Smooth muscle cell (in vitro differentiated cells): ENCODE measurements at regions not wholly inside any gene's neighbourhood (a gene's known extent, or its start where the extent isn't known, plus 50 kb on each side); places are given as distances from the start of the nearest gene placed in this dataset.
"Not testable (repeated sequence)": the region's sequence is repeated elsewhere in the genome, so short reads cannot be mapped to it uniquely, and the experiment has no call there.

ENCODE experiments used
- DNase-seq: peaks from one replicate; lab custom pipeline; 2025; ENCODE audit not compliant: unreplicated experiment; lab: John Stamatoyannopoulos, UW
- H2AFZ ChIP-seq: fragments of 200-600 bp; sonication (generic); 2 replicates; pipeline ENCODE4 v1.6.0; 2016; ENCODE audit warnings: antibody characterized with exemption, low read depth, mild to moderate bottlenecking
- H3F3A ChIP-seq: fragments of 200-600 bp; sonication (generic); 2 replicates; pipeline ENCODE4 v1.6.0; 2017; ENCODE audit warnings: antibody characterized with exemption, low read depth
- H3K27ac ChIP-seq: fragments of 200-600 bp; sonication (generic); 2 replicates; pipeline ENCODE4 v1.5.1; 2016; ENCODE audit warnings: low read depth, mild to moderate bottlenecking
- H3K27me3 ChIP-seq: fragments of 200-600 bp; sonication (generic); 2 replicates; pipeline ENCODE4 v1.6.1; 2016; ENCODE audit warnings: low read depth, mild to moderate bottlenecking
- H3K36me3 ChIP-seq: fragments of 200-600 bp; sonication (generic); 2 replicates; pipeline ENCODE4 v1.5.1; 2016; ENCODE audit warnings: low read depth
- H3K4me1 ChIP-seq: fragments of 200-600 bp; sonication (generic); 2 replicates; pipeline ENCODE4 v1.5.1; 2016; ENCODE audit warnings: low read depth
- H3K4me2 ChIP-seq: fragments of 200-600 bp; sonication (generic); 2 replicates; pipeline ENCODE4 v1.6.0; 2016; ENCODE audit warnings: mild to moderate bottlenecking
- H3K4me3 ChIP-seq: fragments of 200-600 bp; sonication (generic); 2 replicates; pipeline ENCODE4 v1.5.1; 2016; ENCODE audit warnings: mild to moderate bottlenecking
- H3K79me2 ChIP-seq: fragments of 200-600 bp; sonication (generic); 2 replicates; pipeline ENCODE4 v1.6.0; 2016; ENCODE audit warnings: low read depth, mild to moderate bottlenecking
- H3K9ac ChIP-seq: fragments of 200-600 bp; sonication (generic); 2 replicates; pipeline ENCODE4 v1.6.0; 2016; ENCODE audit warnings: low read depth
- H3K9me3 ChIP-seq: fragments of 200-600 bp; sonication (generic); replicated peaks from 2 replicates; pipeline ENCODE4 v1.5.1; 2016; ENCODE audit warnings: low read depth
- H4K20me1 ChIP-seq: fragments of 200-600 bp; sonication (generic); 2 replicates; pipeline ENCODE4 v1.6.0; 2016; ENCODE audit warnings: low read depth
- CTCF ChIP-seq: fragments of 200-600 bp; sonication (generic); IDR thresholded peaks from 2 replicates; pipeline ENCODE4 v1.5.1; 2017; ENCODE audit warnings: borderline replicate concordance, mild to moderate bottlenecking, antibody characterized with exemption; ENCODE audit not compliant: insufficient read depth, poor library complexity, severe bottlenecking
- WGBS: methylation state at CpG from one replicate; pipeline ENCODE4 v1.1.7; 2016; ENCODE audit warnings: low lambda C conversion rate; 5-methylcytosine and 5-hydroxymethylcytosine counted together

- 25% methylated on average over 4 of the region's 4 CpGs for WGBS
Observed at GRCh38 chr4:12445711-12446235, 1017.1 kb upstream of the HS3ST1 start.

GRCh38 chr4:12439633-12440305, 1011.1 kb upstream of the HS3ST1 start:
- Histone ChIP-seq H3K27ac (no peak overlapping the region), H3K4me1 (no peaks in the 10 kb centered on the region), H2AFZ (no peak overlapping the region), H3K4me2 (no peak overlapping the region), H3K27me3 (peaks cover 10% of the 10 kb centered on the region), H3F3A (no peaks in the 10 kb centered on the region), H3K4me3 (no peak overlapping the region), H4K20me1 (no peaks in the 10 kb centered on the region), H3K9ac (no peak overlapping the region), H3K9me3 (no peaks in the 10 kb centered on the region), H3K36me3 (no peaks in the 10 kb centered on the region), H3K79me2 (no peaks in the 10 kb centered on the region)
- no peak for DNase-seq
- WGBS, result 89% methylated on average over 5 of the region's 5 CpGs
- TF ChIP-seq CTCF, result no peak

More at GRCh38 chr4:12445711-12446235, 1017.1 kb upstream of the HS3ST1 start:
- no peak overlapping the region for H3K4me3 ChIP-seq
- peak overlapping the region; percentile 13 for H3K4me2 ChIP-seq
- H4K20me1 ChIP-seq, result no peaks in the 10 kb centered on the region
- H3K9ac ChIP-seq, result no peak overlapping the region
- no peak overlapping the region for H3K27ac ChIP-seq
- H3K9me3 ChIP-seq, result no peaks in the 10 kb centered on the region
- no peak for TF ChIP-seq CTCF
- no peaks in the 10 kb centered on the region for H3K79me2 ChIP-seq
- peaks cover 10% of the 10 kb centered on the region for H3K27me3 ChIP-seq
- DNase-seq, result no peak
- peak overlapping the region; percentile 17 for H2AFZ ChIP-seq
- H3K36me3 ChIP-seq, result no peaks in the 10 kb centered on the region
- H3F3A ChIP-seq, result no peaks in the 10 kb centered on the region
- no peaks in the 10 kb centered on the region for H3K4me1 ChIP-seq

GRCh38 chr4:12431259-12431658, 1002.6 kb upstream of the HS3ST1 start:
- not testable (repeated sequence) for H3K9me3 ChIP-seq, H3K36me3 ChIP-seq, H3K4me3 ChIP-seq, H4K20me1 ChIP-seq, H3K27ac ChIP-seq, H3K9ac ChIP-seq, H3K4me1 ChIP-seq, H3K79me2 ChIP-seq, H3F3A ChIP-seq, H2AFZ ChIP-seq, DNase-seq, H3K4me2 ChIP-seq
- WGBS, result 92% methylated on average over 7 of the region's 7 CpGs
- peaks cover 11% of the 10 kb centered on the region for H3K27me3 ChIP-seq

- Histone ChIP-seq H3K9me3 (no peaks in the 10 kb centered on the region), H3K79me2 (no peaks in the 10 kb centered on the region), H3K4me1 (no peaks in the 10 kb centered on the region), H3K27me3 (no peaks in the 10 kb centered on the region), H3K27ac (no peak overlapping the region), H3K9ac (no peak overlapping the region), H3K36me3 (no peaks in the 10 kb centered on the region), H2AFZ (no peak overlapping the region), H4K20me1 (no peaks in the 10 kb centered on the region), H3K4me3 (no peak overlapping the region), H3F3A (no peaks in the 10 kb centered on the region), H3K4me2 (no peak overlapping the region)
- 91% methylated on average over 5 of the region's 5 CpGs for WGBS
- no peak for TF ChIP-seq CTCF
- no peak for DNase-seq
Observed at GRCh38 chr4:12421364-12421763, 992.7 kb upstream of the HS3ST1 start.
